NCI-H146 treated with DMSO at 0.1 percent for 48 hours (cell line): ENCODE measurements at regions not wholly inside any gene's neighbourhood (a gene's known extent, or its start where the extent isn't known, plus 50 kb on each side); places are given as distances from the start of the nearest gene placed in this dataset.
A peak's percentile ranks its signal among the peaks of the same experiment; 100 is the strongest.

Source experiments
- DNase-seq: peaks from one replicate; lab custom pipeline; 2025; ENCODE audit not compliant: unreplicated experiment; lab: John Stamatoyannopoulos, UW

- no peak for DNase-seq
Measured at GRCh38 chr15:91604122-91604521, 249.4 kb upstream of the SLCO3A1 start.

GRCh38 chr15:91605576-91605975 is 247.9 kb upstream of the SLCO3A1 start:
- no peak for DNase-seq

GRCh38 chr15:91609231-91609630 is 244.3 kb upstream of the SLCO3A1 start:
- DNase-seq: no peak

- DNase-seq: no peak
Measured at GRCh38 chr15:91609966-91610365, 243.5 kb upstream of the SLCO3A1 start.

GRCh38 chr15:91611561-91612323 is 241.8 kb upstream of the SLCO3A1 start:
- DNase-seq: no peak

- no peak for DNase-seq
Measured at GRCh38 chr15:91620229-91620628, 233.3 kb upstream of the SLCO3A1 start.

- DNase-seq: no peak
Measured at GRCh38 chr15:91622235-91622634, 231.3 kb upstream of the SLCO3A1 start.

- DNase-seq: no peak
Measured at GRCh38 chr15:91622711-91623342, 230.7 kb upstream of the SLCO3A1 start.

GRCh38 chr15:91624353-91624968 is 229.0 kb upstream of the SLCO3A1 start:
- DNase-seq: no peak

- no peak for DNase-seq
Measured at GRCh38 chr15:91625506-91625905, 228.0 kb upstream of the SLCO3A1 start.

GRCh38 chr15:91627473-91628278 is 225.8 kb upstream of the SLCO3A1 start:
- DNase-seq: no peak

- no peak for DNase-seq
Measured at GRCh38 chr15:91630090-91630489, 223.4 kb upstream of the SLCO3A1 start.

GRCh38 chr15:91632176-91632575 is 221.3 kb upstream of the SLCO3A1 start:
- DNase-seq: no peak

GRCh38 chr15:91632981-91633380 is 220.5 kb upstream of the SLCO3A1 start:
- no peak for DNase-seq

GRCh38 chr15:91634179-91634578 is 219.3 kb upstream of the SLCO3A1 start:
- DNase-seq: no peak

- DNase-seq: no peak
Measured at GRCh38 chr15:91635080-91635479, 218.4 kb upstream of the SLCO3A1 start.

GRCh38 chr15:91635641-91636040 is 217.9 kb upstream of the SLCO3A1 start:
- DNase-seq: no peak

GRCh38 chr15:91649016-91649415 is 204.5 kb upstream of the SLCO3A1 start:
- DNase-seq: no peak

GRCh38 chr15:91649831-91650321 is 203.6 kb upstream of the SLCO3A1 start:
- no peak for DNase-seq

- no peak for DNase-seq
Measured at GRCh38 chr15:91651251-91651650, 202.3 kb upstream of the SLCO3A1 start.

GRCh38 chr15:91652610-91653207 is 200.8 kb upstream of the SLCO3A1 start:
- DNase-seq: peak; percentile 60
